IMR-90 (cell line): ENCODE measurements at regions not wholly inside any gene's neighbourhood (a gene's known extent, or its start where the extent isn't known, plus 50 kb on each side); places are given as distances from the start of the nearest gene placed in this dataset.

Experiments used
- ATAC-seq: fragments of 200-7000 bp; cut with Tn5 transposase; 2 replicates; pipeline ENCODE4 v1.9.1; 2020; ENCODE audit warnings: low read depth, mild to moderate bottlenecking, moderate library complexity
- BruUV-seq: library from RNA; stranded (reverse); fragments of 400-500 nt; replicated peaks from 2 replicates; lab custom pipeline; 2021; lab: Mats Ljungman, UMichigan
- CTCF ChIA-PET: fragments of 300-600 bp; formaldehyde crosslinking; extraction: SDS; loops from one replicate; lab custom pipeline; 2021; ENCODE audit warnings: antibody characterized with exemption; lab: Yijun Ruan, JAX
- POLR2A ChIA-PET: fragments of 300-600 bp; sonication (Branson Sonifier 250); formaldehyde crosslinking; loops from one replicate; lab custom pipeline; 2022; ENCODE audit warnings: antibody characterized with exemption; ENCODE audit not compliant: unreplicated experiment; lab: Charles Lee
- DNase-seq: peaks from one replicate; pipeline ENCODE4 v3.0.0; 2013
- H2AFZ ChIP-seq: replicated peaks from 2 replicates; pipeline ENCODE3; 2013; ENCODE audit warnings: low read length, mild to moderate bottlenecking; ENCODE audit not compliant: poor library complexity
- H2AK5ac ChIP-seq: 2 replicates; pipeline ENCODE4 v1.6.1; 2013; ENCODE audit warnings: low read depth, low read length, inconsistent platforms
- H2AK9ac ChIP-seq: replicated peaks from 2 replicates; pipeline ENCODE3; 2013; ENCODE audit warnings: mild to moderate bottlenecking, low read depth, low read length, moderate library complexity; ENCODE audit not compliant: poor library complexity
- H2BK120ac ChIP-seq: 2 replicates; pipeline ENCODE4 v1.6.1; 2013; ENCODE audit warnings: low read depth, low read length, inconsistent platforms
- H2BK15ac ChIP-seq: 3 replicates; pipeline ENCODE4 v1.6.1; 2013; ENCODE audit warnings: low read depth, low read length, inconsistent platforms
- H2BK20ac ChIP-seq: 2 replicates; pipeline ENCODE4 v1.6.1; 2013; ENCODE audit warnings: low read depth, mild to moderate bottlenecking, inconsistent platforms, low read length, moderate library complexity
- H2BK5ac ChIP-seq: 2 replicates; pipeline ENCODE4 v1.6.1; 2013; ENCODE audit warnings: mild to moderate bottlenecking, low read depth, low read length, inconsistent platforms; ENCODE audit not compliant: poor library complexity, severe bottlenecking
- H3K14ac ChIP-seq: replicated peaks from 2 replicates; pipeline ENCODE4 v1.6.1; 2013; ENCODE audit warnings: low read depth, low read length, inconsistent platforms
- H3K18ac ChIP-seq: 2 replicates; pipeline ENCODE4 v1.6.1; 2013; ENCODE audit warnings: low read depth, low read length, control low read depth
- H3K23ac ChIP-seq: 2 replicates; pipeline ENCODE4 v1.6.1; 2013; ENCODE audit warnings: low read depth, low read length, inconsistent platforms
- H3K27ac ChIP-seq: 2 replicates; pipeline ENCODE4 v1.5.1; 2013; ENCODE audit warnings: mild to moderate bottlenecking, control low read depth, low read length; ENCODE audit not compliant: insufficient read depth
- H3K27me3 ChIP-seq: 2 replicates; pipeline ENCODE4 v1.6.1; 2013; ENCODE audit warnings: low read length; ENCODE audit not compliant: control insufficient read depth, insufficient read depth
- H3K36me3 ChIP-seq: 2 replicates; pipeline ENCODE4 v1.6.1; 2013; ENCODE audit warnings: low read length, mixed read lengths; ENCODE audit not compliant: control insufficient read depth, insufficient read depth
- H3K4ac ChIP-seq: 2 replicates; pipeline ENCODE4 v1.6.1; 2013; ENCODE audit warnings: low read depth, low read length, inconsistent platforms
- H3K4me1 ChIP-seq: 2 replicates; pipeline ENCODE4 v1.6.1; 2013; ENCODE audit warnings: low read length, mixed read lengths; ENCODE audit not compliant: control insufficient read depth, insufficient read depth
- H3K4me2 ChIP-seq: 2 replicates; pipeline ENCODE4 v1.6.1; 2013; ENCODE audit warnings: low read depth, mild to moderate bottlenecking, control low read depth, low read length, moderate library complexity
- H3K4me3 ChIP-seq: 2 replicates; pipeline ENCODE4 v1.5.1; 2013; ENCODE audit warnings: low read depth, mild to moderate bottlenecking, control low read depth, low read length, moderate library complexity; ENCODE audit not compliant: insufficient read depth
- H3K56ac ChIP-seq: 2 replicates; pipeline ENCODE4 v1.6.1; 2013; ENCODE audit warnings: low read length, inconsistent platforms; ENCODE audit not compliant: insufficient read depth; ENCODE audit errors: extremely low read depth
- H3K79me1 ChIP-seq, 2 experiments: 2 replicates each; pipeline ENCODE4 v1.6.1; 2013; ENCODE audit warnings: low read length in 2 of 2, inconsistent platforms in 1 of 2, low read depth in 1 of 2
- H3K9ac ChIP-seq: 2 replicates; pipeline ENCODE4 v1.6.1; 2013; ENCODE audit warnings: low read depth, low read length, control low read depth
- H3K9me1 ChIP-seq: 2 replicates; pipeline ENCODE4 v1.6.1; 2013; ENCODE audit warnings: low read length, inconsistent platforms; ENCODE audit not compliant: insufficient read depth
- H3K9me3 ChIP-seq: 2 replicates; pipeline ENCODE4 v1.6.1; 2013; ENCODE audit warnings: low read length; ENCODE audit not compliant: control insufficient read depth, insufficient read depth
- H4K20me1 ChIP-seq: 2 replicates; pipeline ENCODE4 v1.6.1; 2013; ENCODE audit warnings: low read length, inconsistent platforms; ENCODE audit not compliant: insufficient read depth
- H4K5ac ChIP-seq: 2 replicates; pipeline ENCODE4 v1.6.1; 2013; ENCODE audit warnings: mild to moderate bottlenecking, low read depth, low read length, control low read depth
- H4K8ac ChIP-seq, 2 experiments: 2 replicates each; pipeline ENCODE4 v1.6.1; 2013; ENCODE audit warnings: low read depth in 2 of 2, low read length in 2 of 2, control low read depth in 1 of 2, inconsistent platforms in 1 of 2
- H4K91ac ChIP-seq: 2 replicates; pipeline ENCODE4 v1.6.1; 2013; ENCODE audit warnings: low read depth, low read length, inconsistent platforms; ENCODE audit not compliant: insufficient read depth
- CEBPB ChIP-seq: IDR thresholded peaks from 2 replicates; pipeline ENCODE4 v1.6.1; 2012; ENCODE audit warnings: low read depth, low read length, improper control_type of control experiment
- CHD1 ChIP-seq: IDR thresholded peaks from 2 replicates; pipeline ENCODE4 v1.6.1; 2012; ENCODE audit warnings: low read depth, low read length, improper control_type of control experiment
- FOS ChIP-seq: fragments of 150-350 bp; IDR thresholded peaks from 2 replicates; pipeline ENCODE4 v1.6.1; 2016; ENCODE audit warnings: low read depth, low read length
- MAFK ChIP-seq: IDR thresholded peaks from 2 replicates; pipeline ENCODE4 v1.6.1; 2012; ENCODE audit warnings: low read depth, low read length, improper control_type of control experiment
- MAZ ChIP-seq: IDR thresholded peaks from 2 replicates; pipeline ENCODE4 v1.6.1; 2012; ENCODE audit warnings: low read depth, mild to moderate bottlenecking, low read length, improper control_type of control experiment, moderate library complexity, borderline replicate concordance
- MXI1 ChIP-seq: IDR thresholded peaks from 2 replicates; pipeline ENCODE4 v1.6.1; 2012; ENCODE audit warnings: low read depth, mild to moderate bottlenecking, low read length, moderate library complexity, borderline replicate concordance
- NFE2L2 ChIP-seq: fragments of 150-350 bp; IDR thresholded peaks from 2 replicates; pipeline ENCODE4 v1.6.1; 2016; ENCODE audit warnings: low read depth, mild to moderate bottlenecking, low read length
- POLR2A ChIP-seq: IDR thresholded peaks from 2 replicates; pipeline ENCODE4 v1.6.1; 2012; ENCODE audit warnings: mild to moderate bottlenecking, low read depth, low read length
- RCOR1 ChIP-seq: IDR thresholded peaks from 2 replicates; pipeline ENCODE4 v1.6.1; 2012; ENCODE audit warnings: mild to moderate bottlenecking, low read length, improper control_type of control experiment; ENCODE audit not compliant: insufficient replicate concordance
- RFX5 ChIP-seq: IDR thresholded peaks from 2 replicates; pipeline ENCODE4 v1.8.0; 2012; ENCODE audit warnings: low read depth, mild to moderate bottlenecking, low read length, moderate library complexity
- SMC3 ChIP-seq: fragments of 150-350 bp; IDR thresholded peaks from 2 replicates; pipeline ENCODE4 v1.6.1; 2016; ENCODE audit warnings: low read depth, mild to moderate bottlenecking, antibody characterized with exemption, low read length, moderate library complexity
- WGBS, 2 experiments: methylation state at CpG; one replicate each; pipeline versions ENCODE4 v1.1.5 to v1.1.7; 2013; ENCODE audit warnings: missing lambda C conversion rate in 2 of 2; ENCODE audit not compliant: insufficient read length in 1 of 2; ENCODE audit errors: extremely low coverage in 2 of 2; 5-methylcytosine and 5-hydroxymethylcytosine counted together
- dilution Hi-C: fragments of 300-500 bp; cut with HindIII; formaldehyde crosslinking; loops from one replicate; pipeline ENCODE4 v1.14.3; 2018; ENCODE audit warnings: low sequenced_read_pairs; ENCODE audit not compliant: unreplicated experiment
- in situ Hi-C: fragments of 300-500 bp; cut with MboI; formaldehyde crosslinking; loops from 3 replicates; pipeline ENCODE4 v1.14.3; 2019; ENCODE audit warnings: low sequenced_read_pairs, inconsistent platforms, mixed read lengths
- intact Hi-C: fragments of 100-400 bp; cut with micrococcal nuclease; formaldehyde crosslinking; loops from 2 replicates; pipeline ENCODE4 v1.10.0; 2022
- TF ChIP-seq, protein P1 (sequence below): fragments of 150-350 bp; IDR thresholded peaks from 2 replicates; pipeline ENCODE4 v1.6.1; 2016; ENCODE audit warnings: low read depth, mild to moderate bottlenecking, low read length, moderate library complexity, borderline replicate concordance
- TF ChIP-seq, protein P2 (sequence below): fragments of 150-350 bp; IDR thresholded peaks from 2 replicates; pipeline ENCODE4 v1.6.1; 2017; ENCODE audit warnings: mild to moderate bottlenecking, antibody characterized with exemption, low read length, low read depth
- TF ChIP-seq, protein P3 (sequence below): conservative IDR thresholded peaks from 2 replicates; pipeline ENCODE4 v1.5.1; 2012; ENCODE audit warnings: mild to moderate bottlenecking, low read depth, low read length, improper control_type of control experiment

DNA sequence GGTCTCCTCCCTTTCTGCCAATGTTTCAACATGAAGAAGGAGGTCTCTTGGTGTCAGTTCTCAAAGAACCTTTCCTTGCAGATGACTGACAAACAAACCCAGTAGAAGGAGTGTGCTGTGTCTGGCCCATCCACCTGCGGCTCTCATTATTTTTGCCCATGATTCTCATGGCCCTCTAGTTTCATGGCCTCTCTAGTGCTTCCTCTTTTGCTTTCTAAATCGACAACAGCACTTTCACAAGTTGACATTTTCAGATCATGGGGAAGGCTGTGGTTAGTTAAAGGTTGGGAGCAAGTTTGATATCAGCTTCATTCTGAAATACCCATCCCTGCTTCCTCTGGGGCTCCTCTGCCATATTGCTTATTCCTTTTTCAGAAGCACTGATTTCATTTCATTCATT, 805.2 kb downstream of the SLC4A3 start:
- H3K23ac ChIP-seq = no peak overlapping the region
- ChIA-PET CTCF (no interaction called here), POLR2A (no interaction called here)
- no peak overlapping the region; the same call in 1 of the 2 replicates for H3K4ac ChIP-seq
- no peak overlapping the region for H2BK120ac ChIP-seq
- TF ChIP-seq POLR2A = no peak
- no peak for TF ChIP-seq SMC3
- TF ChIP-seq NFE2L2 = no peak
- TF ChIP-seq CEBPB = no peak
- no peak for TF ChIP-seq MAFK
- TF ChIP-seq FOS = no peak
- TF ChIP-seq, protein P1, sequence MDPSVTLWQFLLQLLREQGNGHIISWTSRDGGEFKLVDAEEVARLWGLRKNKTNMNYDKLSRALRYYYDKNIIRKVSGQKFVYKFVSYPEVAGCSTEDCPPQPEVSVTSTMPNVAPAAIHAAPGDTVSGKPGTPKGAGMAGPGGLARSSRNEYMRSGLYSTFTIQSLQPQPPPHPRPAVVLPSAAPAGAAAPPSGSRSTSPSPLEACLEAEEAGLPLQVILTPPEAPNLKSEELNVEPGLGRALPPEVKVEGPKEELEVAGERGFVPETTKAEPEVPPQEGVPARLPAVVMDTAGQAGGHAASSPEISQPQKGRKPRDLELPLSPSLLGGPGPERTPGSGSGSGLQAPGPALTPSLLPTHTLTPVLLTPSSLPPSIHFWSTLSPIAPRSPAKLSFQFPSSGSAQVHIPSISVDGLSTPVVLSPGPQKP = no peak
- TF ChIP-seq RCOR1 = no peak
- TF ChIP-seq, protein P2, sequence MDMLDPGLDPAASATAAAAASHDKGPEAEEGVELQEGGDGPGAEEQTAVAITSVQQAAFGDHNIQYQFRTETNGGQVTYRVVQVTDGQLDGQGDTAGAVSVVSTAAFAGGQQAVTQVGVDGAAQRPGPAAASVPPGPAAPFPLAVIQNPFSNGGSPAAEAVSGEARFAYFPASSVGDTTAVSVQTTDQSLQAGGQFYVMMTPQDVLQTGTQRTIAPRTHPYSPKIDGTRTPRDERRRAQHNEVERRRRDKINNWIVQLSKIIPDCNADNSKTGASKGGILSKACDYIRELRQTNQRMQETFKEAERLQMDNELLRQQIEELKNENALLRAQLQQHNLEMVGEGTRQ = no peak
- no peak for TF ChIP-seq RFX5
- TF ChIP-seq MXI1 = no peak
- TF ChIP-seq CHD1 = no peak
- no peak for TF ChIP-seq MAZ
- TF ChIP-seq, protein P3, sequence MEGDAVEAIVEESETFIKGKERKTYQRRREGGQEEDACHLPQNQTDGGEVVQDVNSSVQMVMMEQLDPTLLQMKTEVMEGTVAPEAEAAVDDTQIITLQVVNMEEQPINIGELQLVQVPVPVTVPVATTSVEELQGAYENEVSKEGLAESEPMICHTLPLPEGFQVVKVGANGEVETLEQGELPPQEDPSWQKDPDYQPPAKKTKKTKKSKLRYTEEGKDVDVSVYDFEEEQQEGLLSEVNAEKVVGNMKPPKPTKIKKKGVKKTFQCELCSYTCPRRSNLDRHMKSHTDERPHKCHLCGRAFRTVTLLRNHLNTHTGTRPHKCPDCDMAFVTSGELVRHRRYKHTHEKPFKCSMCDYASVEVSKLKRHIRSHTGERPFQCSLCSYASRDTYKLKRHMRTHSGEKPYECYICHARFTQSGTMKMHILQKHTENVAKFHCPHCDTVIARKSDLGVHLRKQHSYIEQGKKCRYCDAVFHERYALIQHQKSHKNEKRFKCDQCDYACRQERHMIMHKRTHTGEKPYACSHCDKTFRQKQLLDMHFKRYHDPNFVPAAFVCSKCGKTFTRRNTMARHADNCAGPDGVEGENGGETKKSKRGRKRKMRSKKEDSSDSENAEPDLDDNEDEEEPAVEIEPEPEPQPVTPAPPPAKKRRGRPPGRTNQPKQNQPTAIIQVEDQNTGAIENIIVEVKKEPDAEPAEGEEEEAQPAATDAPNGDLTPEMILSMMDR = no peak
- H4K20me1 ChIP-seq = no peaks in the 10 kb centered on the region
- peak overlapping the region; percentile 51; the same call in 1 of the 2 replicates for H2BK20ac ChIP-seq
- BruUV-seq = no TSS peak
- no peak overlapping the region for H3K27ac ChIP-seq
- H3K4me2 ChIP-seq = no peak overlapping the region
- no peaks in the 10 kb centered on the region for H3K9me3 ChIP-seq
- no peak for DNase-seq
- H2BK15ac ChIP-seq = no peak overlapping the region
- no peak overlapping the region for H3K14ac ChIP-seq
- dilution Hi-C loops (no loop called here), intact Hi-C loops (no loop called here), in situ Hi-C loops (no loop called here)
- H2AK9ac ChIP-seq = no peak overlapping the region
- no CpG with 5 or more reads among the region's 2 CpGs for WGBS, 2 experiments
- H3K4me1 ChIP-seq = peaks cover 5% of the 10 kb centered on the region
- no peak overlapping the region for H4K8ac ChIP-seq
- H3K27me3 ChIP-seq = no peaks in the 10 kb centered on the region
- no peak overlapping the region for H3K18ac ChIP-seq
- H3K9me1 ChIP-seq = no peaks in the 10 kb centered on the region
- no peaks in the 10 kb centered on the region for H3K36me3 ChIP-seq
- no peak overlapping the region for H3K9ac ChIP-seq
- ATAC-seq = no peak
- H2AK5ac ChIP-seq = no peak overlapping the region
- H4K91ac ChIP-seq = no peak overlapping the region; the same call in 1 of the 2 replicates
- no peaks in the 10 kb centered on the region for H3K79me1 ChIP-seq
- no peak overlapping the region for H2AFZ ChIP-seq
- no peak overlapping the region for H3K56ac ChIP-seq
- no peak overlapping the region for H3K4me3 ChIP-seq
- H2BK5ac ChIP-seq = no peak overlapping the region
- no peak overlapping the region for H4K5ac ChIP-seq
